ENCODE measurements at regions not wholly inside any gene's neighbourhood (a gene's known extent, or its start where the extent isn't known, plus 50 kb on each side); places are given as distances from the start of the nearest gene placed in this dataset.

GRCh38 chrX:773292-774025 is 142.9 kb downstream of the SHOX start:
- no peak overlapping the region for H3K4me3 Mint-ChIP-seq
- CTCF ChIA-PET, result no interaction called here
- Histone ChIP-seq H3K4me3 (ENCODE audit: low read length) (no peak overlapping the region), H3K9me3 (ENCODE audit: low read length) (no peaks in the 10 kb centered on the region), H3K36me3 (ENCODE audit: insufficient read depth, low read length) (no peaks in the 10 kb centered on the region), H3K4me1 (ENCODE audit: insufficient read depth, low read length) (no peaks in the 10 kb centered on the region), H3K27me3 (ENCODE audit: insufficient read depth, low read length, poor library complexity, severe bottlenecking) (no peaks in the 10 kb centered on the region), H3K27ac (ENCODE audit: low read depth, low read length) (no peak overlapping the region)
- H3K4me1 Mint-ChIP-seq, result no peaks in the 10 kb centered on the region
- H3K9me3 Mint-ChIP-seq, result peaks cover 2 to 16% (median 5%) of the 10 kb centered on the region in 5 donors
- H3K27me3 Mint-ChIP-seq, result peaks cover 0 to 10% of the 10 kb centered on the region in 2 donors
- no peak for DNase-seq
- no peak overlapping the region for H3K27ac Mint-ChIP-seq
- POLR2A ChIA-PET, result no interaction called here
- H3K36me3 Mint-ChIP-seq, result peaks cover 0 to 3% (median 0%) of the 10 kb centered on the region in 3 donors

DNA sequence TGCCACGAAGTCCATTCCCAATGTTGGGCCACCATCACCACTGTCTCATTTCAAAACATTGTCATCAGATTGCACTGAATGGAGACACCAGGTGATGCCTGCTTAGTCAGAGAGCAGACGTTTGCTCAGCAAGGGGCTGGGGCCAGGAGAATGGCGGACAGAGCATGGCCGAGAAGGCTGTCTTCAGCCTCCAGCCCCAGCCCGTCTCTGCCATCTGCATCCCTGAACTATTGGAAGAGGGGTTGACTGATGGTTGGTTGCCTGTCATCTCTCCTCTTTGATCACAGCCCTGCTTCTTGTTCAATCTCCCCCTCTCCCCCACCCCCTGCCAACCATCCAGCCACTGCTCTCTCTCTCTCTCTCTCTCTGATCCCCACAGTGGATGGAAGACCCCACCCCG is 140.9 kb downstream of the SHOX start:
- Histone ChIP-seq H3K36me3 (ENCODE audit: insufficient read depth, low read length) (no peaks in the 10 kb centered on the region), H3K4me3 (ENCODE audit: low read length) (no peak overlapping the region), H3K27ac (ENCODE audit: low read depth, low read length) (no peak overlapping the region), H3K9me3 (ENCODE audit: low read length) (no peaks in the 10 kb centered on the region), H3K4me1 (ENCODE audit: insufficient read depth, low read length) (no peaks in the 10 kb centered on the region), H3K27me3 (ENCODE audit: insufficient read depth, low read length, poor library complexity, severe bottlenecking) (no peaks in the 10 kb centered on the region)
- H3K4me1 Mint-ChIP-seq, result no peaks in the 10 kb centered on the region
- POLR2A ChIA-PET, result no interaction called here
- no peak for DNase-seq
- no peak overlapping the region for H3K27ac Mint-ChIP-seq
- H3K9me3 Mint-ChIP-seq, result peaks cover 2 to 17% (median 5%) of the 10 kb centered on the region in 5 donors
- CTCF ChIA-PET, result no interaction called here
- H3K4me3 Mint-ChIP-seq, result no peak overlapping the region
- peaks cover 0 to 10% (median 0%) of the 10 kb centered on the region in 3 donors for H3K36me3 Mint-ChIP-seq
- peaks cover 0 to 7% of the 10 kb centered on the region in 2 donors for H3K27me3 Mint-ChIP-seq

DNA sequence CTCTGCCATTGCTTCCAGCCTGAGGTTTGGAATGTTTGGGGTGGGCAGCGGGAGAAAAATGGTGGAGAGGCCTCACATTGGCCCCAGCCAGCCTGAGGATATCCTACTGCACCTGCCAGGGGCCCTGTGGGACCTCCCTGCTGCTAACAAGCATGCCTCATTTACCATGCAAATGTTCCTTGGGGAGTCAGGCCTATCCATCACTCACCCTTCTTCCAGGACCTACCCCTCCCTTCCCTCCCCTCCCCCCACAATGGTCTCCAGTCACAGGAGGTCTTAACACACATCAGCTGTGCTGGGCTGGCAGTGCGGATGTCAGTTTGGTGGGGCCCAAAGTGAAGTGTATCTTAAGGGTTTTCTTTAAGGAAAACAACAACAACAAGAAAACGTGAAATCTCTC is 139.2 kb downstream of the SHOX start:
- Histone ChIP-seq H3K9me3 (ENCODE audit: low read length) (no peaks in the 10 kb centered on the region), H3K27me3 (ENCODE audit: insufficient read depth, low read length, poor library complexity, severe bottlenecking) (no peaks in the 10 kb centered on the region), H3K27ac (ENCODE audit: low read depth, low read length) (no peak overlapping the region), H3K36me3 (ENCODE audit: insufficient read depth, low read length) (no peaks in the 10 kb centered on the region), H3K4me3 (ENCODE audit: low read length) (no peak overlapping the region), H3K4me1 (ENCODE audit: insufficient read depth, low read length) (no peaks in the 10 kb centered on the region)
- Mint-ChIP-seq H3K4me1 (no peaks in the 10 kb centered on the region), H3K4me3 (no peak overlapping the region), H3K36me3 (peaks cover 0 to 7% (median 0%) of the 10 kb centered on the region in 3 donors), H3K9me3 (peaks cover 2 to 10% (median 3%) of the 10 kb centered on the region in 5 donors), H3K27me3 (peaks cover 0 to 5% of the 10 kb centered on the region in 2 donors), H3K27ac (peak overlapping the region in 1 of 8 donors; percentile 89)
- no peak for DNase-seq
- CTCF ChIA-PET, result no interaction called here
- POLR2A ChIA-PET, result no interaction called here

- Histone ChIP-seq H3K36me3 (ENCODE audit: insufficient read depth, low read length) (no peaks in the 10 kb centered on the region), H3K27ac (ENCODE audit: low read depth, low read length) (no peak overlapping the region), H3K4me1 (ENCODE audit: insufficient read depth, low read length) (no peaks in the 10 kb centered on the region), H3K27me3 (ENCODE audit: insufficient read depth, low read length, poor library complexity, severe bottlenecking) (no peaks in the 10 kb centered on the region), H3K4me3 (ENCODE audit: low read length) (no peak overlapping the region), H3K9me3 (ENCODE audit: low read length) (no peaks in the 10 kb centered on the region)
- Mint-ChIP-seq H3K9me3 (peaks cover 2 to 9% (median 2%) of the 10 kb centered on the region in 5 donors), H3K4me1 (no peaks in the 10 kb centered on the region), H3K27me3 (peaks cover 0 to 2% of the 10 kb centered on the region in 2 donors), H3K4me3 (no peak overlapping the region), H3K36me3 (peaks cover 0 to 7% (median 0%) of the 10 kb centered on the region in 3 donors), H3K27ac (no peak overlapping the region)
- ChIA-PET CTCF (no interaction called here), POLR2A (no interaction called here)
- DNase-seq, result no peak
Observed at GRCh38 chrX:768596-768995, 138.0 kb downstream of the SHOX start.

DNA sequence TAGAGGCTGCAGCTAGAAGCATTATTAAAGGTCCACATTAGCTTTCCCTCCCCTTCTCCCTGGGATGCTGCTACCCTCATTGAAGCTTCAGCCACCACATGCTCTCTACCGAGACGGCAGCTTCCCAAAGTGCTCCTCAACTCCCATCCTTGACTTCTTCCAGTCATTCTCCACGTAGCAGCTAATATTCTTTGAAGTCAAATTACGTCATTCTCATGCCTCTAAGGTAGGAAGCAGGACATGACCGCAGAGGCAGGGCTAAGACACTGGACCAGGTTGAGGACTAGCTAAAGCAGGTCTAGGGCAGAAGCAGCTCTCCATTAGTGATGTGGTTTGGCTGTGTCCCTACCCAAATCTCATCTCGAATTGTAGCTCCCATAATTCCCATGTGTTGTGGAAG is 128.3 kb downstream of the SHOX start:
- no peak overlapping the region for H3K4me3 Mint-ChIP-seq
- no peaks in the 10 kb centered on the region for H3K4me1 Mint-ChIP-seq
- Histone ChIP-seq H3K9me3 (ENCODE audit: low read length) (no peaks in the 10 kb centered on the region), H3K4me3 (ENCODE audit: low read length) (no peak overlapping the region), H3K36me3 (ENCODE audit: insufficient read depth, low read length) (no peaks in the 10 kb centered on the region), H3K27ac (ENCODE audit: low read depth, low read length) (no peak overlapping the region), H3K27me3 (ENCODE audit: insufficient read depth, low read length, poor library complexity, severe bottlenecking) (no peaks in the 10 kb centered on the region), H3K4me1 (ENCODE audit: insufficient read depth, low read length) (no peaks in the 10 kb centered on the region)
- peaks cover 0 to 12% (median 3%) of the 10 kb centered on the region in 5 donors for H3K9me3 Mint-ChIP-seq
- no peak for DNase-seq
- peaks cover 0 to 5% of the 10 kb centered on the region in 2 donors for H3K27me3 Mint-ChIP-seq
- CTCF ChIA-PET, result no interaction called here
- H3K27ac Mint-ChIP-seq, result no peak overlapping the region
- H3K36me3 Mint-ChIP-seq, result no peaks in the 10 kb centered on the region
- POLR2A ChIA-PET, result no interaction called here

DNA sequence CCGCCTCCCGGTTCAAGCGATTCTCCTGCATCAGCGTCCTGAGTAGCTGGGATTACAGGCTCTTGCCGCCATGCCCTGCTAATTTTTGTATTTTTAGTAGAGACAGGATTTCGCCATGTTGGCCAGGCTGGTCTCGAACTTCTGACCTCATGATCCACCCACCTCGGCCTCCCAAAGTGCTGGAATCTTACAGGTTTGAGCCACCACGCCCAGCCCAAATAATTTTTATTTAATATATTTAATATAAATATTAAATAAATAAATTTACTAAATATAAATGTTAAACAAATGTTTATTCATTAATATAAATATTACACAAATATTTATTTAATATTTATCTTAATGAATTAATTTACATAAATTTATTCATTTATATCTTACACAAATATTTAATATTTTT is 120.2 kb downstream of the SHOX start:
- H3K4me3 ChIP-seq (ENCODE audit: low read length), result no peak overlapping the region

DNA sequence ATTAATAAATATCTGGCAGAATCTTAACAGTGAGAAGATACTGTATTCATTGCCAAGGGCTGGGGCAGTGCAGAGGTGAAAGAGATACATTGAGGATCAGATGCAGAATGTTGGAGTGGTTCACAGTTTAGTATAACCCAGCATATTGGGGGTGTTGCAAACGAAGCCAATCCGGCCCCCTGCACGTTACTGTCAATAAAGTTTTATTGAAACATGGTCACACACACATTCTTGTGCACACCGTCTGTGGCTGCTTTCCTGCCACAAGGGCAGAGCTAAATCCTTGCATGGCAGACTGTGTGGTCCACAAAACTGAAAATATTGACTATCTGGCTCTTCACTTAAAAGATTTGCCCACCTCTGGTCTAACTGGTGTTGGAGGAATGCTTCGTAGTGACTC is 119.7 kb downstream of the SHOX start:
- H3K27me3 ChIP-seq (ENCODE audit: insufficient read depth, low read length, poor library complexity, severe bottlenecking), result no peaks in the 10 kb centered on the region
- Mint-ChIP-seq H3K27ac (no peak overlapping the region), H3K4me3 (no peak overlapping the region), H3K27me3 (peaks cover 0 to under 1% of the 10 kb centered on the region in 2 donors), H3K36me3 (peaks cover 0 to 3% (median 0%) of the 10 kb centered on the region in 3 donors), H3K4me1 (no peaks in the 10 kb centered on the region), H3K9me3 (peaks cover 3 to 8% (median 5%) of the 10 kb centered on the region in 5 donors)
- H3K9me3 ChIP-seq (ENCODE audit: low read length), result no peaks in the 10 kb centered on the region
- H3K4me3 ChIP-seq (ENCODE audit: low read length), result no peak overlapping the region
- no peak for DNase-seq
- no peaks in the 10 kb centered on the region for H3K36me3 ChIP-seq (ENCODE audit: insufficient read depth, low read length)
- H3K4me1 ChIP-seq (ENCODE audit: insufficient read depth, low read length), result no peaks in the 10 kb centered on the region
- ChIA-PET POLR2A (no interaction called here), CTCF (no interaction called here)
- no peak overlapping the region for H3K27ac ChIP-seq (ENCODE audit: low read depth, low read length)

More for the DNA sequence above, 120.2 kb downstream of the SHOX start:
- POLR2A ChIA-PET, result no interaction called here
- no peaks in the 10 kb centered on the region for H3K9me3 ChIP-seq (ENCODE audit: low read length)
- no peak for DNase-seq
- no peaks in the 10 kb centered on the region for H3K36me3 ChIP-seq (ENCODE audit: insufficient read depth, low read length)
- Mint-ChIP-seq H3K4me1 (no peaks in the 10 kb centered on the region), H3K27me3 (no peaks in the 10 kb centered on the region), H3K4me3 (no peak overlapping the region), H3K27ac (no peak overlapping the region), H3K36me3 (peaks cover 0 to 2% (median 0%) of the 10 kb centered on the region in 3 donors), H3K9me3 (peaks cover 3 to 5% (median 4%) of the 10 kb centered on the region in 5 donors)
- H3K27ac ChIP-seq (ENCODE audit: low read depth, low read length), result no peak overlapping the region
- H3K27me3 ChIP-seq (ENCODE audit: insufficient read depth, low read length, poor library complexity, severe bottlenecking), result no peaks in the 10 kb centered on the region
- no peaks in the 10 kb centered on the region for H3K4me1 ChIP-seq (ENCODE audit: insufficient read depth, low read length)
- CTCF ChIA-PET, result no interaction called here

DNA sequence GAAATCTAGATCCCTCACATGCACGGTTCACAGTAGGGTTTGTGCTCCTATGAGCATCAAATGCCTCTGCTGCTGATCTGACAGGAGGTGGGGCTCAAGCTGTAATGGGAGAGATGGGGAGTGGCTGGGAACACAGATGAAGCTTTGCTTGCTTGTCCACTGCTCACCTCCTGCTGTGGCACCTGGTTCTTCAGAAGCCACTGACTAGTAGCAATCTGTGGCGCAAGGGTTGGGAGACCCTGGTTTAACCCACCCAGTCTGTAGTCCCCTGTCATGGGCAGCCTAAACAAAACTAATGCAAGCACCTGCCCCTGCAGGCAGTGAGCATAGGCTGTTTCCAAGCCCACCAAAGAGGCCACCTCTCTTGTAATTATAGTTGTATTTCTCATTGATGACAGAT is 116.6 kb downstream of the SHOX start:
- H3K27ac ChIP-seq (ENCODE audit: low read depth, low read length), result no peak overlapping the region
- H3K36me3 Mint-ChIP-seq, result peaks cover 0 to 3% (median 3%) of the 10 kb centered on the region in 3 donors
- H3K27me3 Mint-ChIP-seq, result peaks cover 0 to 6% of the 10 kb centered on the region in 2 donors
- no peaks in the 10 kb centered on the region for H3K9me3 ChIP-seq (ENCODE audit: low read length)
- H3K36me3 ChIP-seq (ENCODE audit: insufficient read depth, low read length), result no peaks in the 10 kb centered on the region
- CTCF ChIA-PET, result no interaction called here
- peaks cover 7 to 13% (median 12%) of the 10 kb centered on the region in 5 donors for H3K9me3 Mint-ChIP-seq
- no peak overlapping the region for H3K27ac Mint-ChIP-seq
- no peak overlapping the region for H3K4me3 Mint-ChIP-seq
- H3K27me3 ChIP-seq (ENCODE audit: insufficient read depth, low read length, poor library complexity, severe bottlenecking), result no peaks in the 10 kb centered on the region
- no peaks in the 10 kb centered on the region for H3K4me1 ChIP-seq (ENCODE audit: insufficient read depth, low read length)
- H3K4me3 ChIP-seq (ENCODE audit: low read length), result no peak overlapping the region
- POLR2A ChIA-PET, result no interaction called here
- H3K4me1 Mint-ChIP-seq, result no peaks in the 10 kb centered on the region
- no peak for DNase-seq
